Smooth muscle cell (in vitro differentiated cells): ENCODE measurements at regions not wholly inside any gene's neighbourhood (a gene's known extent, or its start where the extent isn't known, plus 50 kb on each side); places are given as distances from the start of the nearest gene placed in this dataset.

ENCODE experiments used
- DNase-seq: peaks from one replicate; lab custom pipeline; 2025; ENCODE audit not compliant: unreplicated experiment; lab: John Stamatoyannopoulos, UW
- H2AFZ ChIP-seq: fragments of 200-600 bp; sonication (generic); 2 replicates; pipeline ENCODE4 v1.6.0; 2016; ENCODE audit warnings: antibody characterized with exemption, low read depth, mild to moderate bottlenecking
- H3F3A ChIP-seq: fragments of 200-600 bp; sonication (generic); 2 replicates; pipeline ENCODE4 v1.6.0; 2017; ENCODE audit warnings: antibody characterized with exemption, low read depth
- H3K27ac ChIP-seq: fragments of 200-600 bp; sonication (generic); 2 replicates; pipeline ENCODE4 v1.5.1; 2016; ENCODE audit warnings: low read depth, mild to moderate bottlenecking
- H3K27me3 ChIP-seq: fragments of 200-600 bp; sonication (generic); 2 replicates; pipeline ENCODE4 v1.6.1; 2016; ENCODE audit warnings: low read depth, mild to moderate bottlenecking
- H3K36me3 ChIP-seq: fragments of 200-600 bp; sonication (generic); 2 replicates; pipeline ENCODE4 v1.5.1; 2016; ENCODE audit warnings: low read depth
- H3K4me1 ChIP-seq: fragments of 200-600 bp; sonication (generic); 2 replicates; pipeline ENCODE4 v1.5.1; 2016; ENCODE audit warnings: low read depth
- H3K4me2 ChIP-seq: fragments of 200-600 bp; sonication (generic); 2 replicates; pipeline ENCODE4 v1.6.0; 2016; ENCODE audit warnings: mild to moderate bottlenecking
- H3K4me3 ChIP-seq: fragments of 200-600 bp; sonication (generic); 2 replicates; pipeline ENCODE4 v1.5.1; 2016; ENCODE audit warnings: mild to moderate bottlenecking
- H3K79me2 ChIP-seq: fragments of 200-600 bp; sonication (generic); 2 replicates; pipeline ENCODE4 v1.6.0; 2016; ENCODE audit warnings: low read depth, mild to moderate bottlenecking
- H3K9ac ChIP-seq: fragments of 200-600 bp; sonication (generic); 2 replicates; pipeline ENCODE4 v1.6.0; 2016; ENCODE audit warnings: low read depth
- H3K9me3 ChIP-seq: fragments of 200-600 bp; sonication (generic); replicated peaks from 2 replicates; pipeline ENCODE4 v1.5.1; 2016; ENCODE audit warnings: low read depth
- H4K20me1 ChIP-seq: fragments of 200-600 bp; sonication (generic); 2 replicates; pipeline ENCODE4 v1.6.0; 2016; ENCODE audit warnings: low read depth
- WGBS: methylation state at CpG from one replicate; pipeline ENCODE4 v1.1.7; 2016; ENCODE audit warnings: low lambda C conversion rate; 5-methylcytosine and 5-hydroxymethylcytosine counted together
- TF ChIP-seq, protein P1 (sequence below): fragments of 200-600 bp; sonication (generic); IDR thresholded peaks from 2 replicates; pipeline ENCODE4 v1.5.1; 2017; ENCODE audit warnings: borderline replicate concordance, mild to moderate bottlenecking, antibody characterized with exemption; ENCODE audit not compliant: insufficient read depth, poor library complexity, severe bottlenecking

DNA sequence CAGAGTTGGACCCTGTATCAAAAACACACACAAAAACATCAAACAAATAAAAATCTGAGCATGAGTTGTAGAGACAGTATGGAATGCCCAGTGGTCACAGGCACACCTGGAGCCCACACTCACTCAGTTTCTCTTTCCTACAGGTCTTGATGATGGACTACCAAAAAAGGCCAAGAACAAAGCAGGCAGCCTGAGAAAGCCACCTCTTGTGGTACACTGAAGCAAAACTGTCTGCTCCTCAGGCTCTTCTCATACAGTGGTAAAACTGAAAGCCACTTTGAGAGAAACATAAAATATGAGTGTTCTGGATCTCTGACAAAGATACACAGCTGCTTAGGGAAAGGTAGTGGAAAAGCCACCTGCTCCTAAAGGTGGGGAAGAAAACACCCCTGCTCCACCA is 1206.9 kb downstream of the FSTL5 start:
- no peaks in the 10 kb centered on the region for H3K4me1 ChIP-seq
- TF ChIP-seq, protein P1, sequence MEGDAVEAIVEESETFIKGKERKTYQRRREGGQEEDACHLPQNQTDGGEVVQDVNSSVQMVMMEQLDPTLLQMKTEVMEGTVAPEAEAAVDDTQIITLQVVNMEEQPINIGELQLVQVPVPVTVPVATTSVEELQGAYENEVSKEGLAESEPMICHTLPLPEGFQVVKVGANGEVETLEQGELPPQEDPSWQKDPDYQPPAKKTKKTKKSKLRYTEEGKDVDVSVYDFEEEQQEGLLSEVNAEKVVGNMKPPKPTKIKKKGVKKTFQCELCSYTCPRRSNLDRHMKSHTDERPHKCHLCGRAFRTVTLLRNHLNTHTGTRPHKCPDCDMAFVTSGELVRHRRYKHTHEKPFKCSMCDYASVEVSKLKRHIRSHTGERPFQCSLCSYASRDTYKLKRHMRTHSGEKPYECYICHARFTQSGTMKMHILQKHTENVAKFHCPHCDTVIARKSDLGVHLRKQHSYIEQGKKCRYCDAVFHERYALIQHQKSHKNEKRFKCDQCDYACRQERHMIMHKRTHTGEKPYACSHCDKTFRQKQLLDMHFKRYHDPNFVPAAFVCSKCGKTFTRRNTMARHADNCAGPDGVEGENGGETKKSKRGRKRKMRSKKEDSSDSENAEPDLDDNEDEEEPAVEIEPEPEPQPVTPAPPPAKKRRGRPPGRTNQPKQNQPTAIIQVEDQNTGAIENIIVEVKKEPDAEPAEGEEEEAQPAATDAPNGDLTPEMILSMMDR, result no peak
- DNase-seq, result no peak
- H3K9ac ChIP-seq, result no peak overlapping the region
- H3K27ac ChIP-seq, result no peak overlapping the region
- no peak overlapping the region for H3K4me2 ChIP-seq
- no peaks in the 10 kb centered on the region for H3K9me3 ChIP-seq
- no peaks in the 10 kb centered on the region for H3K36me3 ChIP-seq
- no peaks in the 10 kb centered on the region for H3F3A ChIP-seq
- H4K20me1 ChIP-seq, result no peaks in the 10 kb centered on the region
- H2AFZ ChIP-seq, result no peak overlapping the region
- no peaks in the 10 kb centered on the region for H3K27me3 ChIP-seq
- no peaks in the 10 kb centered on the region for H3K79me2 ChIP-seq
- H3K4me3 ChIP-seq, result no peak overlapping the region

DNA sequence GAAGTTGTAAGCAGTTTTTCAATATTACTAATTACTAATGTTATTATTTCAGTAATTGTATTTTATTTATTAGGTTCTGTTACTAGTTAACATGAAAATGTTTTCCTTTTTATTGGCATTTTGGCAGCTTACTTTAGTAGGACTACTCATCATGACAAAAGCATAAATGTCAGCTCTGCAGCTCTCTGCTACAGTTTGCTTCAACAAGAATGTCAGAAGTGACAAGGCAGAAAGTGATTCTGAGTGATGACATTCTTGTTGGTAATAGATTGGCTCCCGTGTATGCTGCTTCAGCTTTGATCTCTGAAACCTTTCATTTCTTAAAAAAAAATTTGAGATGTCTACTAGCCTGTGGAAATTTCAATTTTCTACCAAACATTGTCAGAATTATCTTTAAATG is 1193.9 kb downstream of the FSTL5 start:
- Histone ChIP-seq H3K79me2 (no peaks in the 10 kb centered on the region), H3K9ac (no peak overlapping the region), H3K4me1 (no peaks in the 10 kb centered on the region), H2AFZ (no peak overlapping the region), H3K36me3 (no peaks in the 10 kb centered on the region), H3K9me3 (no peaks in the 10 kb centered on the region), H3K4me3 (no peak overlapping the region), H3K4me2 (no peak overlapping the region), H3F3A (no peaks in the 10 kb centered on the region), H3K27ac (no peak overlapping the region), H4K20me1 (no peaks in the 10 kb centered on the region), H3K27me3 (no peaks in the 10 kb centered on the region)
- 71% methylated on average over 1 of the region's 1 CpG for WGBS
- DNase-seq, result no peak
- TF ChIP-seq, protein P1, result no peak

- Histone ChIP-seq H3K4me3 (no peak overlapping the region), H3K4me2 (no peak overlapping the region), H3K79me2 (no peaks in the 10 kb centered on the region), H3K4me1 (no peaks in the 10 kb centered on the region), H3K9ac (no peak overlapping the region), H3K9me3 (no peaks in the 10 kb centered on the region), H3F3A (no peaks in the 10 kb centered on the region), H4K20me1 (no peaks in the 10 kb centered on the region), H3K27ac (no peak overlapping the region), H3K27me3 (no peaks in the 10 kb centered on the region), H2AFZ (no peak overlapping the region), H3K36me3 (no peaks in the 10 kb centered on the region)
- DNase-seq, result no peak
- TF ChIP-seq, protein P1, result no peak
- 97% methylated on average over 3 of the region's 3 CpGs for WGBS
These were observed 1183.7 kb downstream of the FSTL5 start for GRCh38 chr4:160980091-160980490.

DNA sequence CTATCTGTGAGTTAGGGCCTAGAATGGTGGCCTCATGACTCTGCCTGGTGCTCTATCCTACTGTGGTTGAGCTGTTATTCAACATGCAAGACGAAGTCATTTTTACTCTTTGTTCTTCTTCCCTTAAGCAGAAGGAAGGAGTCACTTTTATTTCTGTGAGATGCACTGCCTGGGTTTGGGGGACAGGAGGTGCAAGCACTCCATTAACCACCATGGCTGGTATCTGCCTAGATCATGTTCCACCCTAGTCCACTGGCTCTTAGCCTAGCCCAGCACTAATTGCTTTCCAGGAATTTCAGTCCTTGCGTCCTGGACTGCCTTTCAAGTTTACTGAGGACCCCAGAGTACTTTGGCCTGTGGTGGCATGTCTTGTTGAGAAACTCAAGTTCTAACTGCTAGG is 1182.7 kb downstream of the FSTL5 start:
- no peaks in the 10 kb centered on the region for H3K27me3 ChIP-seq
- WGBS, result 78% methylated on average over 2 of the region's 2 CpGs

More for the DNA sequence above, 1182.7 kb downstream of the FSTL5 start:
- Histone ChIP-seq H4K20me1 (no peaks in the 10 kb centered on the region), H3K79me2 (no peaks in the 10 kb centered on the region), H2AFZ (no peak overlapping the region), H3K4me2 (no peak overlapping the region), H3K36me3 (no peaks in the 10 kb centered on the region), H3K4me1 (no peaks in the 10 kb centered on the region), H3K9me3 (no peaks in the 10 kb centered on the region), H3F3A (no peaks in the 10 kb centered on the region), H3K27ac (no peak overlapping the region), H3K9ac (no peak overlapping the region), H3K4me3 (no peak overlapping the region)
- DNase-seq, result no peak
- TF ChIP-seq, protein P1, result no peak
